ENCODE measurements at regions not wholly inside any gene's neighbourhood (a gene's known extent, or its start where the extent isn't known, plus 50 kb on each side); places are given as distances from the start of the nearest gene placed in this dataset.

DNA sequence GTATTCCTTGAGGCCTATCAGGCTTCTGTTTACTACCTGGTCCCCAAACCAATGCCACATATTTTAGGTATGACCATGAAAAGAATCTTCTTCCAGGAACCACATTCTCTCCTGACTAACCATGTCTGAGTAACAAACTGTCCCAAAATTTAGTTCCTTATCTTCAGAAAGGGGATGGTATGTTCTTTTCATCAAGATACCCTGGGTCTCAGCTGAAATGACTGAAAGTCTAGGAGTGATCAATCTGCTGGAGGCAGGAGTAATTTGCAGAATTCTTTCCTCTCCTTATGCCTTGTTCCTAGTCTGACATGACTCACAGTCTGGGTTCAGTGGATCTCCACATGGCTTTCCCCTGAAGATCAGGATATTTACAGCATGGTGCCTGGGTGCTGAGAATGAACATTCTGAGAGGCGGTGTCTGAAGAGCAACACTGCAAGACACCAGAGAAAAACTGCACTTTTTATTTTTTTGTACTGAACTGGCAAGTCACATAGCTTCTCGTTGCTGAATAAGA is 665.5 kb downstream of the TLL1 start:
- intact Hi-C loops (cut with micrococcal nuclease) = no loop called here
- ATAC-seq = no peak
- no peak for DNase-seq

DNA sequence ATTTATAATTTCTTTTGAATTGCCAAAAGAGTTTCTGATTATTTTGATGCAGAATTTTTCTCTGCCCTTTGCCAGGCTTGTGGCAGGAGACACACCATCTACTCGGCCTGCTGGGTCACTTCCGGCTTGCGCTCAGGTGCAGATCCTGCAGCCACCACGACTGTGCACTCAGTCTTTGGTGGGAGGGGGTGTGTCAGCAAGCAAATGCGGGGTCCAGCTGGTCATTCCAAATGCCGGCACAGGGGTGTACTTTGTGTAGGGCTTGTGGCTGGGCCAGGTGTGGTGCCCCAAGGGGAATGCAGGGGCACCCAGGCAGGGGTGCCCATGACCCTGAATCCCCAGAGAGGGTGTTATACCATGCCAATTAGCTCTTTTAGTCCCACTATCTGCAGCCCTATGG is 673.0 kb downstream of the TLL1 start:
- ATAC-seq = no peak
- intact Hi-C loops (cut with micrococcal nuclease) = no loop called here
- no peak for DNase-seq

DNA sequence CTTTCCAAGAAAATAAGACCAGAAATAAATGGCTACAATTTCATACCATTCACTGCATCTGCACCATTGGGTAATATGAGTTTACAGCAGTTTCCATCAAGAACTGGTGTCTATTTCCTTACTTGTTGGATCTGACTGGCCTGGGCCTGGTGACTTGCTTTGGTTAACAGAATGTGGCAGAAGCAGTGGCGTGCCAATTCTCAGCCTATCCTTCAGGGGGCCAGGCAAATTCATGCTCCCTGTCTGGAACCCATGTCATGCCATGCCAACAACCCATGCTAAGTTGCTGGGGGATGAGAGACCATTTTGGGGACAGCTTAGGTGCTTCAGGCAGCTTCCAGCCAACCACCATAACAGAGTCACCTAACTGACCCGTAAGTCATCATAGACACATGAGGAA is 656.7 kb downstream of the SPOCK3 start:
- intact Hi-C loops (cut with micrococcal nuclease) = no loop called here
- no peak for ATAC-seq
- DNase-seq = no peak

DNA sequence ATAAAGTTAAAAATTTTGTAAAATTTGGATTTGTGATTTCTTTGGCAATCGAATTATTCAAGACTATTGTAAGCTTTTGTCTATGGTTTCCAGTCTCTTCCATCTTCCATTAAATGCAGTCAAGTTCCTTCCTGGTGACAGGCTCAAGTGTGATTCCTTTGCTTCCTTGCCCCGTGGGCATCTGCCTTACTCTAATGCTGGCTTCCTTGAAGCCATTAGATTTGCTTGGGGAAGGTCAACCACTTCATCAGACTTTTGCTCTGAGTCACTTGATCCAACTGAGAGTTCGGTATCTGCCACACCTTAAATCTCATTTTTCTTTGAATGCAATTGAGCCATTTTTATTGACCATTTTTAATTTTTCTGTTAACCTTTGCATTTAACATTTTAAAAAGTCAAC is 648.8 kb downstream of the SPOCK3 start:
- ATAC-seq (no peak), DNase-seq (no peak)
- intact Hi-C loops (cut with micrococcal nuclease) = no loop called here

DNA sequence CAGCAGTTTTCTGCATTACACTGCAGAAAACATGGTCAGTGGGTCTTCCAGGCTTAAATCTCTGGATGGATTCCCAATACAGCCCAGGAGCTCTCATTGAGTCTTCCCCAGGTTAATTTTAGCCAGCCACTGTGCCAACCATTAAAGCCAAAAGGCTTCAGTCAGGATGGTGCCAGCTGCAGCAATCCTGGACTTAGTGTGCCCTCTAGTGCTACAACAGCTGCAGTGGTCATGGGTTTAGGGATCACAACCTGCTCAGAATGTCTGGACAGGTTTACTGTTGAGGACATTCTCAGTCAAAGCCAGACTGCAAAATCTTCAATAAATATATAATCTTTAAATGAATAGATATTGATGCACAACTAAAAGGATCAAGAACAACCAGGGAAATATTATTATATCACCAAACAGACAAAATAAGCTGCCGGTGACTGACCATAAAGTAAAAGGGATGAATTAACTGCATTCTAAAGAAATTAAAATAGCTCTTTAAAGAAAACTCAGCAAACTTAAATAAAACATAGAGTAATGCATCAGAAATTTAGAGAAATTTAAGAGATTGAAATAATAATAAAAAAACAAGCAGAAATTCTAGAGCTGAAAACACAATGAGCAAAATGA is 639.9 kb downstream of the SPOCK3 start:
- no peak for ATAC-seq
- intact Hi-C loops (cut with micrococcal nuclease) = no loop called here
- no peak for DNase-seq

DNA sequence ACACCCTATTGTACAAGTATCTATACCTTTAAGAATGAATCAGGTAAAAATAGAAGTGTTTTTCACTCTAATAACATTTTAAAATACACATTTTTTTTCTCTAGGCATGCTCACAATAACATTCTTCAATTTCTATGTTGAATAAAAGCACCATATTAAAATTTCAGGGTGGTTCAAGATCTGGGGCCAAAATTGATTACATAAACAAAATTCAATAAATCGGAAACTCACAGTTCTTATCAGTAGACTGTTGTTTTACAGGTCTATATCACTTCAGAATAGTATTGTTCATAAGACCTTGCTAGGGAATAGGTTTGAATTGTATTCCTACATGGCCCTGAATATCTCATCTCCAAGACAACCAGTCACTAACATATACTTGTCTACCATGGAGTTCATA is 634.0 kb downstream of the SPOCK3 start:
- ATAC-seq = no peak
- DNase-seq = no peak
- intact Hi-C loops (cut with micrococcal nuclease) = no loop called here

DNA sequence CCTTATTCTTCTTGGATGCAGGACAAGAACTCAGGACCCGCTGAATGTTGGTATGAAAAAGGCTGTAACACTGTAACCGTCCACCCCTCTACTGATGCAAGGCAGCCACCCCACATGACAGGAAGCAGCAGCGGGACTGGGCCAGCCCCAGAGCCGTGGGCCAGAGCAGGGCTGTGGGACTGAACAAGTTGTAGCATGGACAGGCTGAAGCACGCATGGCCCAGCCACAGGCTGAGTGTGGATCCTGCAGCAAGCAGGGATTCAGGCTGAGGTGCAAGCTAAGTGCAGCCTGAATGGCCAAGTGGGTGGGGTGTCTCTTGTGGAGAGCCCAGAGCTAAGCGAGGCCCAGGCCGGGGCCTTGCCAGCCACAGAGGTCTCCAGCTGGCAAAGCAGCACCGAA is 632.2 kb downstream of the SPOCK3 start:
- intact Hi-C loops (cut with micrococcal nuclease) = no loop called here
- ATAC-seq (no peak), DNase-seq (no peak)

DNA sequence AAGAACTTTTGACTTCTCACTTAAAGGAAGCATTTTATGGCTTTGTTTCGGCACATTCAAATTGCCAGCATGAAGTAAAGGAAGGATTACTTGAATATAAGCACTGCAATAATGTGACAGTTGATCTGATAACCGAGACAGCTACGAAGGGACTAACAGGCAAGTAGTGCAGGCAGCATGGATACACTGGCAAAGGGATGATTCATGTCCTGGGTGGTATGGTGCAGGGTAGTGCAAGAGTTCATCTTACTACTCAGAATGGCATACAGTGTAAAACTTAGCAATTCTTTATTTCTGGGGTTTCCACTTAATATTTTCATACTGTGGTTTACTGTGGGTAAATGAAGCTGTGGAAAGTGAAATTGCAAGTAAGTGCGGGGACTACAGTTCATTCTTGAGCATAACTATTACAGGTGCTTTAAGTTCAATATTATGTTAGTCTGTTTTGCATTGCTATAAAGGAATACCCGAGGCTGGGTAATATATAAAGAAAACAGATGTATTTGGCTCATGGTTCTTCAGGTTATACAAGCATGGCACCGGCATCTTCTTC is 611.8 kb downstream of the SPOCK3 start:
- intact Hi-C loops (cut with micrococcal nuclease) = no loop called here
- no peak for ATAC-seq
- DNase-seq = no peak

DNA sequence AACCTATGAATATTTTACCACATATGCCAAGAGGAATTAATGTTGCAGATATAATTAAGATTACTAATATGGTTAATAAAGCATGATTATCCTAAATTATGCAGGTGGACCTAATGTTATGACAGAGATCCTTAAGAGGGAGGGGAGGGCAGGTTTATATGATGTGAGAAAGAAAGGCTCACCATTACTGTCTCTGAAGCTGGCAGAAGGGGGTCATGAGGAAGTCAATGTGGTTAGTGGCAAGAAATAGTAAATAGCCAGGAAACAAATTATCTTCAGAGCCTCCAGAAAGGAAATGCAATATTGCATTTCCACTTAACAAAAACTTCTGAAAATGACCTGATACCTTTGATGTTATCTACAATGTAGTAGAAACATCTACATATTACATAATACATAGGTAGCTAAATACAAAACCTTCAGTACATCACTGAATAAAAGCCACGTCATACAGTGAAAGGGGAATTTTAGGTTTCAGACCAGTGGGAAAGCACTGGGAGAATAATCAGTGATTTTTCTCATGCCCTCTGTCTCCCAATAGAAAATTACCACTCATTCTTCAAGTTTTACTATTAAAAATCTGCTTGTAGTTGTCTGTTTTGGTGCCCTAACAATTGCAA is 609.2 kb downstream of the SPOCK3 start:
- no peak for DNase-seq
- ATAC-seq = no peak
- intact Hi-C loops (cut with micrococcal nuclease) = no loop called here

DNA sequence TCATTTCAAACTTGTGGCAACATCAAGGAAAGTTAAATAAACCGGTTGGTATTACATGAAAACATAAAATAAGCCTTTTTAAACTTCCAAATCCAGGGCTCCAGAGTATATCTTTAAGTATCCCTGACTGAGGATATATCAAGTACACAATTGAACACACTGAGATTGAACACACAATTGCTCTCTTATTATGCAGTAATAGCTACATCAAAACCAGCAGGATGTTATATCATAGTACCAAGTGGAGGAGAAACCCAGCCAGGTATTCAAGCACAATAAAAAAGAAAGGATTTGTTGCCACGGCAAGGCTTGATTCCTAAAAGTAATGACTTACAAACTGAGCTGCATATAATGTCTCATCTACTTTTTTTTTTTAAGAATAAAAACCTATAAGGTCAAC is 605.8 kb downstream of the SPOCK3 start:
- DNase-seq (no peak), ATAC-seq (no peak)
- intact Hi-C loops (cut with micrococcal nuclease) = no loop called here

DNA sequence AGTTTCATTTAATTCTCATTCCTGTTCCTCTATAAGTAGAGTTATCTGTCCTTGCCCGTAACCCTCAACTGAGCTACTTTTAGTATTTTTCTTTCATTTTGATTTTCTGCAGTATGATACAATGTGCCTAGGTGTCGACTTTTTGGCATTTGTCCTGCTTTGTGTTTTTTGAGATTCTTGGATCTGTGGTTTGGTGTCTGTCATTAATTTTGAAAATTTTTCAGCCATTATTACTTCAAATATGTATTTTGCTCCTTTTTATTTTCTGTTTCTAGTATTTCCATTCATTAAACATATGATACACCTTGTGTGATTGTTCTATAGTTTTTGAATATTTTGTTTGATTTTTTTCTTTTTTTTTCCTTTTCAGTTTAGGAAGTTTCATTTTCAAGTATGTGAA is 598.9 kb downstream of the SPOCK3 start:
- intact Hi-C loops (cut with micrococcal nuclease) = no loop called here

DNA sequence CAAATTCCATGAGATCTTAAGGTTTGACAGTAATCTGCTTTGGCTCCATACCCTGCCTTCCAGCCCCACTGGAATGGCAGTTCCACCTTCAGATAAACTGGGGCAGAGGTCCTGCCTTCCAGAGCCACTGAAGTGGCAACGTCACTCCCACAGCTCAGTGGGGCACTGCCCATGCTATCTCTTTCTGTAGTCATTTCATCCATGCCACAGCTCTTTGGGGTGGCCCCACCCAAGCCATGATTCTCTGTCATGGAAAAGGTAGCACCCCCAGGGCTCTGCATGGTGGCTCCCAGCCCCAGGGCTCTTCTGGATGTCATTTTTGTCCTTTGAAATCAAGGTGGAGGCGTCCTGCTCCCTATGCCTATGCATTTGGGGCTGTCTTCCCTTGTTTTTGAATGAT is 596.5 kb downstream of the SPOCK3 start:
- DNase-seq (no peak), ATAC-seq (no peak)
- intact Hi-C loops (cut with micrococcal nuclease) = no loop called here

More for the DNA sequence above, 598.9 kb downstream of the SPOCK3 start:
- DNase-seq (no peak), ATAC-seq (no peak)

DNA sequence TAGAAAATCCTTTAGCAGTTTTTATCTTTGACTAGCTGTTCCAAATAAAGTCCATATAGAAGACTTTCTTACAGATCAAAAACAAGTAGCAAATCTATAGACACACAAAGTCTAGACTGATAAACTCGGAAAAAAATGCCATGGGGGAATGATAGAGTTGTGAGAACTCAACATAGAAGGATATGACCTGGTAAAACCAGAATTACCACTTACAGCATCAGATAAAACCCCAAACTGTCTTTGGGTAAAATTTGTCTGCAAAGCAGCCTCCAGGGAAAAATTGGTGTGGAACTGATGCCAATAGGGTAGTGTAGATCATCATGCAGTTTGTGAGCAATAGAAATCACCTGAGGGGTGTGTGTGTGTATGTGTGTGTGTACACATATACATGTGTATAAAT is 579.1 kb downstream of the SPOCK3 start:
- no peak for DNase-seq
- intact Hi-C loops (cut with micrococcal nuclease) = no loop called here

DNA sequence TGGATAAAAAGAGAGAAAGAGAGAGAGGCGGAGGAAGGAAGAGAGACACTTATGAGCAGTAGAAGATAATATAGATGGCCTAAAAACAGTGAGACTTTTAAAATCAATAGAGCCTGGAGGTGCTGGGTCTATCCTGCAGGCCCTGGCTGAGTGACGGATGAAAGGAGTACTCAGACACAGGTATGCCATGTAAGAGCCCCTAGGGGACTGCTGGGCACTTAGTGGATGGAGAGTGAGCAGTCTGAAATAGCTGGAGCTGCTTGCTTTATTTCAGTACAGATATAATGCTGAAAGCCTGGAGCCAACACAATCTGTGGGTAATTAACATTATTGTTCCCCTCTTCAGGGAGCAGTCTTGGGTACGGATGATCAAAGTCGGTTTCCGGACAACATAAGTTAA is 578.6 kb downstream of the SPOCK3 start:
- DNase-seq = no peak
- intact Hi-C loops (cut with micrococcal nuclease) = no loop called here
- ATAC-seq = no peak

More for the DNA sequence above, 579.1 kb downstream of the SPOCK3 start:
- ATAC-seq = no peak

DNA sequence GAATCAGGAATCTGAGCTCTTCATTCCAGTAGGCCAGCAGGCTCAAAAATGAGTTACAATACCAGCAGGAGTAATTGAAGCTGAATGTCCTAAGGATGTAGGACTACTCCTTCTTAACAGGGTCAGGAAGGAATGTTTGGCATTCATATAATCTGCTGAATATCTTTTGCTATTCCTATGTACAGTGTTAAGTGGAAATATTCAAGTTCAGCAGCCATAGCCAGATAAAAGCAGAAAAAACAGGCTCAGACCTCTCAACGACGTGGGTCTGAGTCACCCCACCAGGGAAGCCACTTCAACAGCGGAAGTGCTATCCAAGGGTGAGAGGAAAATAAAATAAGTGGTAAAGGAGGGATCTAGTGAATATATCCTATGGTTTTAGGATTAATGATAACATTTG is 577.0 kb downstream of the SPOCK3 start:
- ATAC-seq (no peak), DNase-seq (no peak)
- intact Hi-C loops (cut with micrococcal nuclease) = no loop called here

DNA sequence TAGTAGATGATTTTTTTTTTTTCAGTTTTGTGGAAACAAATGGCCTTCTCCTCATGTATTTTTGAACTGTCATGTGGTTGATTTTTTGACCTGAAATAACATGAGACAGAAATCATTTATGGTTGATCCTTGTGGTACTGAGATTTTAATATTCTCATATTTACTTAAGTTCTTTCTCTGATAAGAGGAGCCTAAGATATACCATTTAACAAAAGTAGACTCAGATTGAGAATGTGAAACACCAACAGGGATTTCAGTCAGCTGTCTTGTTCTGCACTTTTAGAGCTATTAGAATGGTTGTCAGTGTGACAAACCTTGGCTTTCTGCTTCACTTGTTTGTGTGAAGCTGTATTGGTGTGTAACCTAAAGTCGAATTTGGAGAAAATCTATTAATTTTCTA is 575.7 kb downstream of the SPOCK3 start:
- intact Hi-C loops (cut with micrococcal nuclease) = no loop called here
- ATAC-seq = no peak
- no peak for DNase-seq

DNA sequence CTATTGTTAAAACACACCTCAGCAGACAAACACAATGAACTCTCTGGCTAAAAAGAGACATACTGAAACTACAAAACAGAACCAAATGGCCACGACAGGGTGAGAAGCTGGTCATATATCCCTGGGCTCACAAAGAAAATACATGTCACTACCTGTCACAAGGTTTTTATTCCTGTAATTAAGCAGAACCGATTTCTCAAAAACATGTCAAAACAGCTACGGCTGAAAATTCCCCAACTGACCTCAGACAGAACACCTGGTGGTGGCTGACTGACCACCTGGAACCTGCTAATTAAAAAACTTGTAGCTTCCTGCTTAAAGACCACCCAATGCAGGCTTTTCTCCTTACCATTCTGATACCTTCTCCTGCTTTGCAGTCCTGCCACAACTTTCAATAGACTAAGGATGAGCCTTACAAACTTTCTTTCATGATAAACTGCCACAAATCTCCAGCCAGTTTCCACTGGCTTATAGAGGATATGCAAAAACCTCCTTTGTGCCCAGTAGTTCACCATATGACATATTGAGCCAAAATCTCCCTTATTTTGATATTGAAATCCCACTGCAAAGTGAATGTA is 571.9 kb downstream of the SPOCK3 start:
- no peak for ATAC-seq
- DNase-seq = no peak
- intact Hi-C loops (cut with micrococcal nuclease) = no loop called here

DNA sequence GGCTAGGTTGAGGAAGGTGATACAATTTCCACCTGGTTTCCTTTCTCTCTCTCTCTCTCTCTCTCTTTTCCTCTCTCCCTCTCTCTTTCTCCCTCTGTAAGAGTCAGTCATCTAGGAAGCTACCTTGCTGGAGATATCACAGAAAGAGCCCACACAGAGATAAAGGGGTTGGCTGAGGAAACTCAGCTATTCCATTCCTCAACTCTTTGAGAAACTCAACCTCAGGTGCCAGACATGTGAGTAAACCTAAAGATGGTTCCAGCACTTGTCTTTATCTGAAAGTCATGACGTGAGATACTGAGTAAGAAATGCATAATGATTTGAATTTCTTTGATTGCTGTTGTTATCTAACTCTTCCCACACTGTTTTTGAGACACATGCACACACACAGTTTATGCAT is 564.0 kb downstream of the SPOCK3 start:
- ATAC-seq (no peak), DNase-seq (no peak)
- intact Hi-C loops (cut with micrococcal nuclease) = no loop called here

DNA sequence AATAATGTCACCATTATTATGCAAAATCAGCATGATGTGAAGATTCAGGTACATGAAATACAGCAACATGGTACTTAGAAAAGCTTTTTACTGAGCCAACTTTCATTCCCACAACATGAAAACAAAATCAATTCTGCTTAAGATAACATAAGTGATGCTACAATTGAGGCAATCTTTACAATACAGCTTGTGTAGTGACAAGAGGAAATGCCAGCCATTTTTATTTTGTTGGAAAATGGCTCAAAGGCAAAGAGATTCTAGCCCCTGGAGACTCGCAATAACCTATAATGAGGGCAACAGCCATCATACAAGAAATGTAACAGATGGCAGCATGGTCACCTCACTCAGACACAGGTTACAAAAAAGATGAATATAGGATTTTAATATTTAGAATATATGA is 560.4 kb downstream of the SPOCK3 start:
- ATAC-seq (no peak), DNase-seq (no peak)
- intact Hi-C loops (cut with micrococcal nuclease) = no loop called here

DNA sequence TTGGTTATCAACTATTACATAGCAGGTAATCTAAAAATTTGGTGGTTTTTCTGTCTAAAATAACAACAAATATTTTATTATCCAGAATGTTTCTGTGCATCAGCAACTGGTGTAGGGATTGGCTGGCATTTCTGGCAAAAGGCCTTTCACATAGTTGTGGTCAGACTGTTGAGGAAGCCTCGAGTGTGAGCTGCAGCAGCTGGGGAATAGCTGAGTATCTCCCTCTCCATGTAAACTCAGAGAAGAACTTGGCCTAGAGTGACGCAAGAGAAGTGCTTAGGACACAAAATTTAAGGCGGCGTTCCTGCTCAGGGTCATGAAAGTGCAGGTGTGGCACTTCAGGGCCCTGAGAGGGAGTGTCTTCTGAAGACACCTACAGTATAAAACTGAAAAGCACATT is 558.9 kb downstream of the SPOCK3 start:
- DNase-seq (no peak), ATAC-seq (no peak)
- intact Hi-C loops (cut with micrococcal nuclease) = no loop called here

DNA sequence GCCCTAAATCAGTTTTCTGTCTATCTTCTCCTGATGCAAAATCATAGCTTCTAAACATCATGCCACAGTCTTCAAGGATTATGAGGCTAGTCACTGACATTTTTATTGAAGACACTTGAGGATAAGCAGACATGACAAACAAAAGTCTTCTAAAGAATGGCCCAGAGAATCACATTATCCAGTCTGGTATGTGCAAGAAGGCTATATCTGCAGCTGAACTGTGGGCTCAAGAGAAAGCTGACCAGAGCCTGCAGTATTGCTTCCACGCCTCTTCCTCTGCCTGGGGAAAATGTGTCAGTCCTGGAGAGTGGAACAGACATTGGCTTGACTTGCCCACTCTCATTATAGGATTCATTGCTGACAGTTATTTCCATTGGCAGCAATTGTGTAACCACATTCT is 553.5 kb downstream of the SPOCK3 start:
- ATAC-seq (no peak), DNase-seq (no peak)
- intact Hi-C loops (cut with micrococcal nuclease) = no loop called here
